Fibroblast of lung (primary cell): ENCODE measurements at regions not wholly inside any gene's neighbourhood (a gene's known extent, or its start where the extent isn't known, plus 50 kb on each side); places are given as distances from the start of the nearest gene placed in this dataset.

Experiments
- DNase-seq, 2 donors: peaks; one replicate each; pipeline versions ENCODE4 v3.0.0 to v3.0.0-alpha.2; 2010; ENCODE audit warnings: low read depth in 2 of 2
- H2AFZ ChIP-seq: 2 replicates; pipeline ENCODE4 v1.5.1; 2012; ENCODE audit warnings: low read length, control low read depth, inconsistent platforms
- H3K27ac ChIP-seq: 2 replicates; pipeline ENCODE4 v1.5.1; 2011; ENCODE audit warnings: low read length, control low read depth; ENCODE audit not compliant: insufficient read depth
- H3K27me3 ChIP-seq: 2 replicates; pipeline ENCODE4 v1.5.1; 2011; ENCODE audit warnings: mild to moderate bottlenecking, low read length; ENCODE audit not compliant: control insufficient read depth, insufficient read depth
- H3K36me3 ChIP-seq: 2 replicates; pipeline ENCODE4 v1.5.1; 2011; ENCODE audit warnings: low read length; ENCODE audit not compliant: control insufficient read depth, insufficient read depth
- H3K4me1 ChIP-seq: 2 replicates; pipeline ENCODE4 v1.5.1; 2011; ENCODE audit warnings: low read length; ENCODE audit not compliant: control insufficient read depth, insufficient read depth; ENCODE audit errors: extremely low read depth
- H3K4me2 ChIP-seq: 2 replicates; pipeline ENCODE4 v1.5.1; 2011; ENCODE audit warnings: low read length, control low read depth; ENCODE audit not compliant: insufficient read depth; ENCODE audit errors: extremely low read depth
- H3K4me3 ChIP-seq, 4 experiments: fragments of 200-600 bp in 1 of 4; sonication (generic) in 1 of 4; replicated peaks in 1 of 4; 2 replicates each; pipeline ENCODE4 v1.5.1; 2011 to 2016; ENCODE audit warnings: low read length in 4 of 4, low read depth in 3 of 4, mild to moderate bottlenecking in 3 of 4, control low read depth in 2 of 4, inconsistent platforms in 1 of 4, mixed read lengths in 1 of 4; ENCODE audit not compliant: insufficient read depth in 1 of 4; ENCODE audit errors: control extremely low read depth in 1 of 4
- H3K79me2 ChIP-seq: 2 replicates; pipeline ENCODE4 v1.5.1; 2012; ENCODE audit warnings: mild to moderate bottlenecking, low read length, inconsistent platforms; ENCODE audit not compliant: control insufficient read depth, insufficient read depth
- H3K9ac ChIP-seq: 2 replicates; pipeline ENCODE4 v1.5.1; 2011; ENCODE audit warnings: mild to moderate bottlenecking, low read length, control low read depth; ENCODE audit not compliant: insufficient read depth
- H3K9me3 ChIP-seq: 2 replicates; pipeline ENCODE4 v1.5.1; 2012; ENCODE audit warnings: low read depth, low read length; ENCODE audit not compliant: control insufficient read depth, insufficient read depth
- H4K20me1 ChIP-seq: 2 replicates; pipeline ENCODE4 v1.5.1; 2011; ENCODE audit warnings: low read length; ENCODE audit not compliant: control insufficient read depth, insufficient read depth; ENCODE audit errors: extremely low read depth
- EZH2 ChIP-seq: IDR thresholded peaks from 2 replicates; pipeline ENCODE4 v1.5.1; 2012; ENCODE audit warnings: low read length, control low read depth, mild to moderate bottlenecking; ENCODE audit errors: missing control alignments
- TF ChIP-seq, protein P1 (sequence below), 2 donors: IDR thresholded peaks in 1 of 2; conservative IDR thresholded peaks in 1 of 2; 1 replicate in 1 of 2; 2 replicates in 1 of 2; pipeline ENCODE4 v1.5.1; 2011 to 2012; ENCODE audit warnings: low read length in 2 of 2, control low read depth in 1 of 2, inconsistent platforms in 1 of 2, low read depth in 1 of 2, mild to moderate bottlenecking in 1 of 2

- H3K4me2 ChIP-seq: no peak overlapping the region
- H3K9ac ChIP-seq: no peak overlapping the region
- no peaks in the 10 kb centered on the region for H3K79me2 ChIP-seq
- no peak for DNase-seq
- no peaks in the 10 kb centered on the region for H3K27me3 ChIP-seq
- no peak overlapping the region for H2AFZ ChIP-seq
- no peak overlapping the region for H3K27ac ChIP-seq
- no peaks in the 10 kb centered on the region for H3K36me3 ChIP-seq
- no peak for TF ChIP-seq EZH2
- TF ChIP-seq, protein P1, sequence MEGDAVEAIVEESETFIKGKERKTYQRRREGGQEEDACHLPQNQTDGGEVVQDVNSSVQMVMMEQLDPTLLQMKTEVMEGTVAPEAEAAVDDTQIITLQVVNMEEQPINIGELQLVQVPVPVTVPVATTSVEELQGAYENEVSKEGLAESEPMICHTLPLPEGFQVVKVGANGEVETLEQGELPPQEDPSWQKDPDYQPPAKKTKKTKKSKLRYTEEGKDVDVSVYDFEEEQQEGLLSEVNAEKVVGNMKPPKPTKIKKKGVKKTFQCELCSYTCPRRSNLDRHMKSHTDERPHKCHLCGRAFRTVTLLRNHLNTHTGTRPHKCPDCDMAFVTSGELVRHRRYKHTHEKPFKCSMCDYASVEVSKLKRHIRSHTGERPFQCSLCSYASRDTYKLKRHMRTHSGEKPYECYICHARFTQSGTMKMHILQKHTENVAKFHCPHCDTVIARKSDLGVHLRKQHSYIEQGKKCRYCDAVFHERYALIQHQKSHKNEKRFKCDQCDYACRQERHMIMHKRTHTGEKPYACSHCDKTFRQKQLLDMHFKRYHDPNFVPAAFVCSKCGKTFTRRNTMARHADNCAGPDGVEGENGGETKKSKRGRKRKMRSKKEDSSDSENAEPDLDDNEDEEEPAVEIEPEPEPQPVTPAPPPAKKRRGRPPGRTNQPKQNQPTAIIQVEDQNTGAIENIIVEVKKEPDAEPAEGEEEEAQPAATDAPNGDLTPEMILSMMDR (conservative IDR thresholded peaks at IDR 0.05 in 1 of 2, IDR thresholded peaks at IDR 0.05 in 1 of 2; ENCODE audit: low read depth in 1 of 2, low read length in 2 of 2): no peak
- H3K9me3 ChIP-seq: no peaks in the 10 kb centered on the region
- H3K4me3 ChIP-seq: no peak overlapping the region
- no peaks in the 10 kb centered on the region for H4K20me1 ChIP-seq
- no peaks in the 10 kb centered on the region for H3K4me1 ChIP-seq
Measured at GRCh38 chr12:98045395-98045794, 470.0 kb upstream of the TMPO start.

DNA sequence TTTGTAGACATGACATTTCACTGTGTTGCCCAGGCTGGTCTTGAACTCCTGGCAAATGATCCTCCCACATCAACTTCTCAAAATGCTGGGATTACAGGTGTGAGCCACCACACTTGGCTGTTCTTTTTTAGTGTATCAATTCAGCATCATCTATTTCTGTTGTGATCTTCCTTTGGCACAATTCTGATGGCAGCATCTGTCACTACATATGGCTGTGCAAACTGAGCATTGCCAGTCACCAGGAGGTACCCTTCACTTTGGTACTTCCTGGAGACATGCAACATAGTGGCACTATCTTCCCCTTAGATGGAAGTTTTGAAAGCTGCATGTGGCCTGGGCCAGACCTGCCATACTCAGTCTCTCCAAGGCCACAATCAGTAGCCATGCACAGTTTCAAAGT lies 467.1 kb upstream of the TMPO start:
- Histone ChIP-seq H3K9ac (no peak overlapping the region), H3K27me3 (no peaks in the 10 kb centered on the region), H3K79me2 (no peaks in the 10 kb centered on the region), H2AFZ (no peak overlapping the region), H3K27ac (no peak overlapping the region), H3K9me3 (no peaks in the 10 kb centered on the region), H3K36me3 (no peaks in the 10 kb centered on the region), H3K4me2 (no peak overlapping the region), H3K4me3 (no peak overlapping the region), H4K20me1 (no peaks in the 10 kb centered on the region), H3K4me1 (no peaks in the 10 kb centered on the region)
- TF ChIP-seq, protein P1 (conservative IDR thresholded peaks at IDR 0.05 in 1 of 2, IDR thresholded peaks at IDR 0.05 in 1 of 2; ENCODE audit: low read depth in 1 of 2, low read length in 2 of 2): no peak
- TF ChIP-seq EZH2: no peak
- DNase-seq: no peak

DNA sequence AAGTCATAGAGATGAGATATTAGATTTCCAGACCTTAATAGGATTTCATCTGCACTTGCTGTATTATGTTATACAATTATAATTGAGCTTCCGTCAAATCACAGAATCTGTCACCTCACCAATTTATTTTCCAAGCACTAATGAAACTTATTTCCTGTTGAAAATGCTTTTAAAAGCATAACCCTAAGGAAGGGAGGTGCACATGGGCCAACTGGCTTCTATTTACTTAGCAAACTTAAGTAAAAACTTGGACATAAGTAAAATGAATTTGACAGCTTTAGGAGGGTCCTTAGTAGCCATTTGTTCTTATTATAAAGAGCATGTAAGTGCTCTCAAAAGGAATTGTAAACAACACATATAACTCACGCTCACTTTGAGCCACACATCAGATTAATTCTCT lies 462.2 kb upstream of the TMPO start:
- Histone ChIP-seq H3K27me3 (no peaks in the 10 kb centered on the region), H4K20me1 (no peaks in the 10 kb centered on the region), H3K36me3 (no peaks in the 10 kb centered on the region), H3K4me2 (no peak overlapping the region), H3K9me3 (no peaks in the 10 kb centered on the region), H2AFZ (no peak overlapping the region), H3K9ac (no peak overlapping the region), H3K4me3 (no peak overlapping the region), H3K79me2 (no peaks in the 10 kb centered on the region), H3K4me1 (no peaks in the 10 kb centered on the region), H3K27ac (no peak overlapping the region)
- TF ChIP-seq, protein P1 (conservative IDR thresholded peaks at IDR 0.05 in 1 of 2, IDR thresholded peaks at IDR 0.05 in 1 of 2; ENCODE audit: low read depth in 1 of 2, low read length in 2 of 2): no peak
- DNase-seq: no peak
